D721Med (cell line): ENCODE measurements at regions not wholly inside any gene's neighbourhood (a gene's known extent, or its start where the extent isn't known, plus 50 kb on each side); places are given as distances from the start of the nearest gene placed in this dataset.

Source experiments
- DNase-seq: peaks from one replicate; pipeline ENCODE4 v3.0.0; 2011; ENCODE audit warnings: low spot score; ENCODE audit not compliant: insufficient read length
- FAIRE-seq: peaks from 2 replicates; lab custom pipeline; 2011; peaks lifted over from hg19 to GRCh38; lab: Jason Lieb, UNC
- CTCF ChIP-seq: IDR thresholded peaks from 2 replicates; pipeline ENCODE4 v1.5.1; 2012; ENCODE audit warnings: mild to moderate bottlenecking, control low read depth; ENCODE audit not compliant: insufficient read depth; ENCODE audit errors: missing control alignments

DNA sequence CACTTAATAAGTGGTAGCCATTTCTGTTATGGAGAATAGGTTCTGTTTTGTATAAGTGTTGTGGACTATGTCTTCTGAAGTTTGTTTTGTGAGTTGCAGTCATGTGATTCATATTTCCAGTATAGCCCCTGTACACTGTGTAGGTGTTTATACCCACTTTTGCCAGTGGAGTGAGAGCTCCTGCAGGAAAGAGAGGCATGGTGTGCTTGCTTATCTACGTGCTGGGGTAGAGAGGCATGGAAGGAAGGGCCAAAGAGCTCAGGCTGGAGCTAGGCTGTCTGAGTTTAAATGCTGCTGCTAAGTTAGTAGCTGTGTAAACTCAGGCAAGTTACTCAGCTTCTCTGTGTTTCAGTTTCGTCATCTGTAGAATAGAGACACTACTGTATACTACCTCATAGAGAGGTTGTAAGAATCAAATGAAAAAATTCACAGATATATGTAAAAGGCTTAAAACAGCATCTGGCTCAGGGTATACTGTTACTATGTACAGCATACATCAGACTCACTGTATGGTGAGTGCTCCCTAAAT is 88.2 kb upstream of the SLC38A2 start:
- DNase-seq (no peak), FAIRE-seq (no peak)
- TF ChIP-seq CTCF: no peak

DNA sequence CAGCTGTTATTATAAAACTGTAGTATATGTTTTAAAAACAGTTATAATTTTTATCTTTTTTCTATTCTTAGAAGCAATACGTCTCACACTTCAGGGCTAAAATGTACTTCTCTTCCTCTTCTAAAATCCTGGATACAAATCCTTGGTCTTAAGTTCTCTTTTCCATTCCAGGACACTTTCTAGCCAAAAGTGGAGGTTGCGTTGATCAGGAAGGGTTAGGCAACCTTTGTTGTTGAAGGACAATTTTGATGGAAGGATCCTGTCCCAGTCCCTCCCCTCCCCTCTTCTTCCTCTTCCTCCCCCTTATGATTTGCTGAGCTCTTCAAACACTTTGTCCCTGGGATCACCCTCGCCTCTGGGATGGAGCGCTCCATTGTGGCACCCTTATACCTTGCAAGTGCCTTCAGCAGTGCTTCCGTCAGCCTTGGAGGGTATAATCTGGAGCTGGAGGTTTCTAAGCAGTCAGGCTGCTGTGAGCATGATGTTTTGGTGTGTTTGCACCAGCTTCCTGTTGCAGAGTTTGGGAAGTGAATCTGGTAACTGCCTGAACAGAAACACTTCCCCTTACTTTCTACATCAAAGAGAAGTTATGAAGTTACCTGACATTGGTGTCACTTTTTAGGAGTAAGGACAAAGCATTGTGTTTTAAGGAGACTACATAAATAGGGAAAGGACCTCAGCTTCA is 87.4 kb upstream of the SLC38A2 start:
- FAIRE-seq (no peak), DNase-seq (no peak)
- no peak for TF ChIP-seq CTCF

DNA sequence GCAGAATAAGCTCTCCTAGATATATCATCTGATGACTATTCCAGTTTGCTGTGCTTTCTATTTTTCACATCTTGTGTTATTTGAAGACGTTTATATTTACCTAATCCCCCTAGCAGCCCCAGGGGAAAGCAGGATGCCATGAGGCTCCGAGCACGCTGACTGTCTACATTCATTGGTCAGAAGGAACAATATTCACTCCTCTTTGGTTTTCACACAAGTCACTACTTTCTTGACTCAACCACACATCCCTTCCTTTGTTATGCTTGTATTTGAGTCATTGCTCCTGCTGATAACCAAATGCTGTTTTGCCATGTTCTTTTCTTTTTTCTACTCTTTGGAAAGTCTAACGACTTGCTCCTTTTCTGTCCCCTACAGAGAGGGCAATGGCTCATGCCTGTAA is 86.5 kb upstream of the SLC38A2 start:
- no peak for TF ChIP-seq CTCF
- DNase-seq (no peak), FAIRE-seq (no peak)

DNA sequence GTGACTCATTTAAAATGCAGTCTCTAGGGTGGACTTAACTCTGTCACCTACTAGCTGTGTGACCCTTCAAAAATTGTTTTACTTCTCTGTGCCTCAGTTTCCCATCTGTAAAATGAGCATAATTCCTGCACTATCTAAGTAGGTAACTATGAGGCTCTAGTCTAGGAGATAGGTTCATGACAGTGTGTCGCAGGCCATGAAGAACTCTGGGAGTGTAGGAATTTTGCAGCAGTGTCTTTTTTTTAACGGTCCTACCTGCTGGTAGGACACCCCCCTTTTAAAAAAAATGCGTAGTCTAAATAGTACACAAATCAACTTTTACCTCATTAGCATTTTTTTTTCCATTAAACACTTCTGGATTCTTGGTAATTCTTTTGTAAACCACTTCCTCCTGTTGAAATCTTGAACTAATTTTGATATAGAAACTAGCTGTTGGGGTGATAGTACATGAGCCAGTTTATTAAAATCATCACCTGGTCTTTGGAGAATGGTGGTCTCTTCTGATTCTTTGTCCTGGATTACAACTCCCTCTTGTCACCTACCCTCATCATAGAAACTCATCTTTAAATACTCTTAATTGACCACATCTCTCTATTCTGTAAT is 86.0 kb upstream of the SLC38A2 start:
- no peak for DNase-seq

DNA sequence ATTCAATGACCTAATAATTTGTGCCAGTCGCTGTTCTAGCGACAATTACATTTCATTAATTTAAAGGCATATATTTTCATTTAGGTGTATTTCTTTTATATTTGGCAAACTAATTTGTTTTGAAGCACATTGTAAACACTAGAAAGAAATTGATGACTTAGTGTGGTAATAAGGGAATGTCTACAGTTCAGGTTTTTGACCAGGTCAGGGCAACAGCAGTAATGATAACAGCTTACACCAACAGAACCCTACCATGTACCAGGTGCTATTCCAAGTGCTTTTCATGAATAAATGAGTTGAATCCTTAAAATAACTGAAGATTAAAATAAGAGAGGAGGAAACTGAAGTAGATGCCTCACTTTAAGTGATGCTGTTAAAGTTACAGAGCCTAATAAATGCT is 85.4 kb upstream of the SLC38A2 start:
- DNase-seq (no peak), FAIRE-seq (no peak)
- no peak for TF ChIP-seq CTCF

More for the DNA sequence above, 86.0 kb upstream of the SLC38A2 start:
- no peak for TF ChIP-seq CTCF
- no peak for FAIRE-seq

DNA sequence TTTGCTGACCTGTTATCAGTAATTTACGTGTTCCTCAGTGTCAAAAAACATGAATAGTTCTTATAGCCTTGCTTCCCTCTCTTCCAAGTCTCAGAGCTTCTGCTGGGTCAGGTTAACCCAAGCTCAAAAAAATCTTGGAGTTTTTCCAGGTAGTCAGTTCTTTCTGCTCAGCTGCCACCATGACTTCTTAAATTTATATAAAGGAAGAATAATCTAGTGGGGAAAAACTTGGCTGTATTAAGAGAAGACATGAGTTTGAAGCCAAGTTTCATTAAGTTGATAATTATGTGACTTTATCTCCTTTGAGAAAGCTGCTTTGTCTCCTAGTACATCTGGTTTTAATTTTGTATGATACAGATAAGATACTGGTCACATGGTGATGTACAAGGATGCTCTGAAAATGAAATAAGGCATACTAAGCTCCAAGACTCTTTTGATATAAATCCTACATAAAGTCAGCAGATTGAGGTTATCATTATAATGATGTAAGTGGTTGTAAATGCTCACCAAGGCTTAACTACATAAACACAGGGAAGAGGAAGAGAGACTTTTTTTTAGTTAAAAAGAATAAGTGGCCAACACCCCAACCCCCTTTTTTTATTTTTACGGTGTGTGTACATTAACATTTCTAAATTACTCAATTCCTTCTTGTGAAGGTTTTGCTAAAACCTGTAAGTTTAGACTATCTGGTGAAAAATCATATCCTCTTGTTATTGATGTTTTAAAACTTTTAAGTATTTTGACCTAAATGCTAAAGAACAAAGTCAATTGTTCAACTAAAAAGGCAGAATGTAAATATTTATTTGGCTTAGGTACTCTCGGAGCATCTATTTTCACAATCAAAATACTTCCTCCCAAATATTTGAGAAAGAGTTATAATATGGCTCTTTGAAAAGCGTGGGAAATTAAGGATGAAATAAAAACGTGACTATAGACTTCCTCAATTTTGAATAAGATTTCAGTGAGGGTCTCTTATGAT is 84.1 kb upstream of the SLC38A2 start:
- no peak for TF ChIP-seq CTCF
- DNase-seq (no peak), FAIRE-seq (no peak)
